ACC112 (cell line): ENCODE measurements at regions not wholly inside any gene's neighbourhood (a gene's known extent, or its start where the extent isn't known, plus 50 kb on each side); places are given as distances from the start of the nearest gene placed in this dataset.

Experiments used
- H2AFZ ChIP-seq: fragments of 200-600 bp; sonication (generic); one replicate; pipeline ENCODE4 v1.6.0; 2017; ENCODE audit warnings: antibody characterized with exemption, low read length; ENCODE audit not compliant: unreplicated experiment
- H3K27ac ChIP-seq: fragments of 200-600 bp; sonication (generic); 2 replicates; pipeline ENCODE4 v1.5.1; 2014; ENCODE audit warnings: low read depth, mild to moderate bottlenecking, antibody characterized with exemption, low read length, moderate library complexity
- H3K27me3 ChIP-seq: fragments of 200-600 bp; sonication (generic); 2 replicates; pipeline ENCODE4 v1.6.1; 2014; ENCODE audit warnings: mild to moderate bottlenecking, antibody characterized with exemption, low read length, moderate library complexity, mixed read lengths; ENCODE audit not compliant: insufficient read depth
- H3K36me3 ChIP-seq: fragments of 200-600 bp; sonication (generic); 2 replicates; pipeline ENCODE4 v1.6.1; 2016; ENCODE audit warnings: mild to moderate bottlenecking, antibody characterized with exemption, low read length, moderate library complexity, mixed read lengths; ENCODE audit not compliant: insufficient read depth
- H3K4me1 ChIP-seq: fragments of 200-600 bp; sonication (generic); one replicate; pipeline ENCODE4 v1.6.1; 2016; ENCODE audit warnings: low read length, mixed read lengths; ENCODE audit not compliant: insufficient read depth, unreplicated experiment, control insufficient read depth
- H3K4me3 ChIP-seq: fragments of 200-600 bp; sonication (generic); 2 replicates; pipeline ENCODE4 v1.5.1; 2014; ENCODE audit warnings: mild to moderate bottlenecking, low read depth, low read length
- H3K79me2 ChIP-seq: fragments of 200-600 bp; sonication (generic); one replicate; pipeline ENCODE4 v1.6.0; 2016; ENCODE audit warnings: low read length; ENCODE audit not compliant: control insufficient read depth, unreplicated experiment, insufficient read depth

GRCh38 chr2:217092710-217093379 lies 233.0 kb upstream of the TNP1 start:
- Histone ChIP-seq H2AFZ (no peak overlapping the region), H3K27ac (no peak overlapping the region), H3K4me1 (peaks cover 21% of the 10 kb centered on the region), H3K27me3 (no peaks in the 10 kb centered on the region), H3K79me2 (no peaks in the 10 kb centered on the region), H3K4me3 (no peak overlapping the region), H3K36me3 (no peaks in the 10 kb centered on the region)

- H3K27ac ChIP-seq = no peak overlapping the region
Observed at GRCh38 chr2:217091531-217091930, 231.7 kb upstream of the TNP1 start.

GRCh38 chr2:217090884-217091283 lies 231.0 kb upstream of the TNP1 start:
- no peaks in the 10 kb centered on the region for H3K27me3 ChIP-seq
- H3K27ac ChIP-seq = no peak overlapping the region
- H3K79me2 ChIP-seq = no peaks in the 10 kb centered on the region
- no peak overlapping the region for H2AFZ ChIP-seq
- no peak overlapping the region for H3K4me3 ChIP-seq
- H3K4me1 ChIP-seq = peaks cover 17% of the 10 kb centered on the region
- no peaks in the 10 kb centered on the region for H3K36me3 ChIP-seq

More at GRCh38 chr2:217091531-217091930, 231.7 kb upstream of the TNP1 start:
- Histone ChIP-seq H3K27me3 (no peaks in the 10 kb centered on the region), H2AFZ (no peak overlapping the region), H3K4me3 (no peak overlapping the region), H3K4me1 (peaks cover 21% of the 10 kb centered on the region), H3K36me3 (no peaks in the 10 kb centered on the region), H3K79me2 (no peaks in the 10 kb centered on the region)

- Histone ChIP-seq H3K4me3 (peak overlapping the region; percentile 74), H3K27ac (peak overlapping the region; percentile 57), H3K36me3 (no peaks in the 10 kb centered on the region), H3K27me3 (0 out of 2 replicates have a peak, but pooled peaks cover 1% of the 10 kb centered on the region), H2AFZ (peak overlapping the region; percentile 84), H3K79me2 (no peaks in the 10 kb centered on the region), H3K4me1 (peaks cover 11% of the 10 kb centered on the region)
Observed at GRCh38 chr2:217090024-217090473, 230.2 kb upstream of the TNP1 start.

- Histone ChIP-seq H3K4me3 (no peak overlapping the region), H2AFZ (no peak overlapping the region), H3K27me3 (peaks cover 14% of the 10 kb centered on the region), H3K79me2 (no peaks in the 10 kb centered on the region), H3K36me3 (no peaks in the 10 kb centered on the region), H3K4me1 (peaks cover 11% of the 10 kb centered on the region), H3K27ac (no peak overlapping the region)
Observed at GRCh38 chr2:217086718-217087117, 226.9 kb upstream of the TNP1 start.

GRCh38 chr2:217086038-217086522 lies 226.2 kb upstream of the TNP1 start:
- Histone ChIP-seq H3K27ac (no peak overlapping the region), H2AFZ (no peak overlapping the region), H3K36me3 (no peaks in the 10 kb centered on the region), H3K79me2 (no peaks in the 10 kb centered on the region), H3K27me3 (peaks cover 14% of the 10 kb centered on the region), H3K4me3 (no peak overlapping the region), H3K4me1 (peaks cover 11% of the 10 kb centered on the region)

GRCh38 chr2:217085543-217085942 lies 225.7 kb upstream of the TNP1 start:
- Histone ChIP-seq H2AFZ (no peak overlapping the region), H3K4me3 (no peak overlapping the region)

GRCh38 chr2:217081799-217082198 lies 221.9 kb upstream of the TNP1 start:
- Histone ChIP-seq H3K27me3 (peaks cover 14% of the 10 kb centered on the region), H3K4me3 (no peak overlapping the region), H3K36me3 (no peaks in the 10 kb centered on the region), H3K27ac (no peak overlapping the region), H3K79me2 (no peaks in the 10 kb centered on the region), H2AFZ (no peak overlapping the region), H3K4me1 (peaks cover 14% of the 10 kb centered on the region)

More at GRCh38 chr2:217085543-217085942, 225.7 kb upstream of the TNP1 start:
- H3K79me2 ChIP-seq = no peaks in the 10 kb centered on the region
- peaks cover 11% of the 10 kb centered on the region for H3K4me1 ChIP-seq
- no peaks in the 10 kb centered on the region for H3K36me3 ChIP-seq
- peaks cover 14% of the 10 kb centered on the region for H3K27me3 ChIP-seq
- H3K27ac ChIP-seq = no peak overlapping the region

- no peak overlapping the region for H2AFZ ChIP-seq
- peaks cover 6% of the 10 kb centered on the region for H3K27me3 ChIP-seq
- H3K4me1 ChIP-seq = peaks cover 24% of the 10 kb centered on the region
- H3K4me3 ChIP-seq = no peak overlapping the region
- H3K27ac ChIP-seq = no peak overlapping the region
- H3K36me3 ChIP-seq = no peaks in the 10 kb centered on the region
- no peaks in the 10 kb centered on the region for H3K79me2 ChIP-seq
Observed at GRCh38 chr2:217079165-217079564, 219.3 kb upstream of the TNP1 start.

GRCh38 chr2:217077831-217078407 lies 218.1 kb upstream of the TNP1 start:
- H3K36me3 ChIP-seq = no peaks in the 10 kb centered on the region
- H3K4me3 ChIP-seq = no peak overlapping the region
- no peak overlapping the region for H3K27ac ChIP-seq
- peaks cover 24% of the 10 kb centered on the region for H3K4me1 ChIP-seq
- no peaks in the 10 kb centered on the region for H3K79me2 ChIP-seq
- H2AFZ ChIP-seq = no peak overlapping the region
- no peaks in the 10 kb centered on the region for H3K27me3 ChIP-seq
